Left lobe of liver (tissue), 2 donors: ENCODE measurements at regions not wholly inside any gene's neighbourhood (a gene's known extent, or its start where the extent isn't known, plus 50 kb on each side); places are given as distances from the start of the nearest gene placed in this dataset.
"Not testable (repeated sequence)": the region's sequence is repeated elsewhere in the genome, so short reads cannot be mapped to it uniquely, and the experiment has no call there.

Experiments used
- ATAC-seq: fragments of 200-7000 bp; cut with Tn5 transposase; one replicate; pipeline ENCODE4 v1.9.1; 2020; ENCODE audit warnings: mild to moderate bottlenecking, moderate library complexity
- DNase-seq: peaks from one replicate; pipeline ENCODE4 v3.0.0-alpha.2; 2020; ENCODE audit warnings: low spot score
- donor health status: DM: no; HTN: no; CAD: no; lungs with moderate emphysema.
- donor health status: DM: no; HTN: yes; CAD: no.

DNA sequence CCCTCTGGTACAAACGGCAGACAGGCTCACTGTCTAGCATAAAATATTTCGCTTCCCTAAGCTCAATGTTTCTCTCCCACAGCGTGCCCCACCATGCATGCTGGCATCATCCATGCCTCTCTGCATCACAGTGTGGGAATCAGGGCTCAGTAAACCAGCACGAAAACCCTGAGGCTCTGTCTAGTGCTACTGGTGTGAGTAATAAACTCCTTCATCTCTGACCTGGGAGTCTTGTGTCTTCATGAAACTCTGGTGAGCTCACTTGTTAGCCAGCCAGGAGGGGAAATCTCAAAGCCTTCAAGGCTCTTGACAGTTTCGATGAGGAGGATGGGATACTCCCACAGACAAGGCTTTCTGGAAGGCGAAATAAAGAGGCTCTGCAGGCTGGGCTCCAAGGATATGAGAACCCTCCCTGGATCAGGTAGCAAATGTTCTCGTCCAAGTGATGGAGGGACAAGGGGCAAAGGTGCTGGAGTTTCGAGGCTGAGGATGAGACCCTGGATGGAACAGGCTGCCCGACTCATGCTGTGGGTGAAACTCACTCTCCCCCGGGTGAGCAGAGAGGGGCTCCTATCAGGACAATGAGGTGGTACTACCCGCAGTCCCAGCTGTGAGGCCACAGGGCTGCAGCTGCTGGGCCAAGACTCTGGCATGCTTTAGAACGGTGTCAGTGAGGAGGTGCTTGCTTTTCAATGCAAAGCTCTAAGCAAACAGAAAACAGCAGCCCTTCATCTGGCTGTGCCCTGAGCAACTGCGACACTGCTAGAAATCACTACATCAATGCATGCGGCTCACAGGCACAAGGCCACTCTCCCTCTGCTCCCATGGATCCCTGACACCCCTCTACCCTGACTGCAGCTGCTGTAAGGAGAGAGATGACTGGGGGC, 69.3 kb downstream of the SHANK2 start:
- DNase-seq (peak; percentile 31), ATAC-seq (no peak)

DNA sequence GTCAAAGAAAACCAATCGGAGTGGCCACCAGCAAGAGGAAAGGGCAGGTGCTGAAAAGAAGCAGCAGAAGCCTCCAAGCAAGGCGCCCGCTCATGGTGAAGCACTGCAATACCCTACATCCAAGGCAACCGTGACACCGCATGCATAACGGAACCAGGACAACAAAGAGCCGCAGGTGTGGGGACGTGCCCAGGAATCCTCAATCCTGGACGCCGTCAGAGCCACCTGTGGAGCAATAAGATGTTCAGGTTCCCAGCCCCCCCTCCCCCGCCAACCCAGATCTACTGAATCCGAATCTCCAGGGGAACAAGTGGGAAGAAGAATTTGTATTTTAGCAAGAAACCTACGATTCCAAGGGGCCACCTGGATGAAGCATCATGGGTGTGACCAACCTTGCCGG, 70.8 kb downstream of the SHANK2 start:
- ATAC-seq = no peak
- DNase-seq = peak; percentile 32

DNA sequence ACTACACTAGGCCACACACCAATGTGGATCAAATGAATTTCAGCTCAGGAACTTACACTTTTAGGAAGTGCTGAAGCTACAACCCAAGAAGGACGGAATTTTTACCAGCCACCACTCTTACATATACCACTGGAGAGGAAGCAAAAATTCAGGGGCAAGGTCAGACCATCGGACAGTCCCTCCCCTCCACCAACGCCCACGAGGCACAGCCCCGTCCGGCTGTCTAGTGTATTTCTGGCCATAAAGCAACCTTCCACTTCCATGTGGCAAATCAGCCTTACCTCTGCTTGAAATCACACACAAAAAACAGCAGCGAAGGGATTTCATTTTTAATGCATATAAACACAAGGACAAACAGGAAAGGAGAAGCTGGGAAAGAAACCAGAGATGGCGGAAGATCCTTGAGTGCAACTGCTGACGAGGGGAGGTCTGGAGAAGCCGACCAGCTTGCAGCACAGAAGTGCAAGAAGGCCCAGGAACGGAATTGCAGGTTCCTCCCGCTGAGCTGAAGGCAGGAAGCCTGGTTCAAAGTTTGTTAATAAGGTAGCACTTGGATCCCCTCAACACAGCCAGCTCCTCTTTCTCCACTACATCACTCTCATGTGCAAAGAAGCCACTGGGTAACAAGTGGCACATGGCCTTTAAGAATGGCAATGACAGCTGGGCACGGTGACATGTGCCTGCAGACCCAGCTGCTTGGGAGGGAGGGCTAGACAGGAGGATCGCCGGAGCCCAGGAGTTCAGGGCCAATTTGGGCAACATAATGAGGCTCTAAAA, 71.5 kb downstream of the SHANK2 start:
- no peak for ATAC-seq

DNA sequence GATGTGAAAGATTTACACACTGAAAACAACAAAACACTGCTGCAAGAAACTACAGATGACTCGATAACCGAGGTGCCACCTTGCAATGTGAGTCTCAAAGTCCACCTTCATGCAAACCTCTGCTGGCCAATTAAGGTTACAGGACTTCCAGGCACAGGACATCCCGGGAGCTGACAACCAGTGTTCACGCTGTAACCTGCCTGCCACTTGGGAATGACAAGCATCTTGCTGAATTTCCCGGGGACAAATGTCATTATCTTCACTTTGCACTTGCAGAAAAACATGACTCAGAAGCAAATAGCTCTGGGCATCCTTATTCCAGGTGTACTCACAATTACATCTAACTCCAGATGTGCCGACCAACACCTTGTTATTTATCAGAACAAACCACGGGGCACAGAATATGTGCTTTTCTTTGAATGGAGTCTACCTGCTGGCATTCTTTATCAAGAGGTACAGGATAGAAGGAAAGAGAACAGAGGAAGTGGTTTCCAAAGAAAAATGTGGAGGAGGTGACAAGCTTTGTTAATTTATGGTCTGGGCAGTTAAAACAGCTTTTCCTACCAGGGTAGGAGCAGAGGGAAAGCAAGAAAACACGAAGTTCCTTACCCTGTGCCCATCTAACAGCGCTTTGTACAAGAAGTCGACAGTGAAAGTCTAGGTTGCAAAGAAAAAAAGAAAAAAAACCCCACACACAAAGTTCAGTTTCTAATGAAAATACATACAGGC, 72.3 kb downstream of the SHANK2 start:
- ATAC-seq (peak; percentile 98), DNase-seq (peak; percentile 74)

More for the DNA sequence above, 71.5 kb downstream of the SHANK2 start:
- peak; percentile 29 for DNase-seq

DNA sequence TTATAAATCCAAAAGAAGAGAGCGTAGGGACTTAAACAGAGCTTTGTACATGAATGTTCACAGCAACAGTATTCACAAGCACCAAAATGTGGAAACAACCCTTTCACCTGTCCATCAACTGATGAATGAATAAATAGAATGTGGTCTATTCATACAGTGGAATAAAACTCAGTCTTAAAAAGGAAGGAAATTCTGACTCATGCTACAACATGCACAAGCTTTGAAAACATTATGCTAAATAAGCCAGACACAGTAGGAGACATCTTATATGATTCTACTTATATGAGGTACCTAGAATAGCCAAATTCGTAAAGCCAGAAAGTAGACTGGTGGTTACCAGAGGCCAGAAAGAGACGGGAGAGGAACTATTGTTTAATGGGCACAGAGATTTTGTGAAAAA, 74.3 kb downstream of the SHANK2 start:
- ATAC-seq (no peak), DNase-seq (no peak)

DNA sequence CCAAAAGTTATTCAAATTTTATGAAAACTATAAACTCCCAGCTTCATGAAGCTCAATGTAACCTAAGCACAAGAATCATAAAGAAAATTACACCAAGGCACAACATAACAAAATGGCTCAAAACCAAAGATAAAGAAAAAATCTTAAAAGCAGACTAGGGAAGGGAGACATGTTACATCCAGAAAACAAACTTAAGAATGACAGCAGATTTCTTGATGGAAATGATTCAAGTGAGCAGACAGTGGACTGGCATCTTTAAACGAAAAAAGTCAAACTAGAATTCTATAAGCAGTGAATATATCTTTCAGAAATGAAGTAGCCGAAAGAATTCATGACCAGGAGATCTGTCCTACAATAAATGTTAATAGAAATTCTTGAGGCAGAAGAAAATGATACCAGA, 75.6 kb downstream of the SHANK2 start:
- ATAC-seq (no peak), DNase-seq (no peak)

DNA sequence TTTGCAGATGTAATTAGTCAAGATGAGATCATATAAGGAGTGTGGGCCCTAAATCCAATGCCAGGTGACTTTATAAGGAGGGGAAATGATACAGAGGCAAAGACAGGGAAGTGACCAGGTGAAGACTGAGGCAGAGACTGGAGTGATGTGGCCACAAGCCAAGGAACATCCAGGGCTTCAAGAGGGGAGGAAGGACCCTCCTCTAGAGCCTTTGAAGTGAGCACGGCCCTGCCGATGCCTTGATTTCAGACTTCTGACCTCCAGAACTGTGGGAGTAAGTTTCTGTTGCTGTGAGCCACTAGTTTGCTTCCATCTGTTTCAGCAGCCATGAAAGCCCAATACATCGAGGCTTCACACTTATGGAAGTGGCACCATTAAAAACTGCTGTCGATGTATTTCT, 78.7 kb downstream of the SHANK2 start:
- DNase-seq = peak; percentile 18

DNA sequence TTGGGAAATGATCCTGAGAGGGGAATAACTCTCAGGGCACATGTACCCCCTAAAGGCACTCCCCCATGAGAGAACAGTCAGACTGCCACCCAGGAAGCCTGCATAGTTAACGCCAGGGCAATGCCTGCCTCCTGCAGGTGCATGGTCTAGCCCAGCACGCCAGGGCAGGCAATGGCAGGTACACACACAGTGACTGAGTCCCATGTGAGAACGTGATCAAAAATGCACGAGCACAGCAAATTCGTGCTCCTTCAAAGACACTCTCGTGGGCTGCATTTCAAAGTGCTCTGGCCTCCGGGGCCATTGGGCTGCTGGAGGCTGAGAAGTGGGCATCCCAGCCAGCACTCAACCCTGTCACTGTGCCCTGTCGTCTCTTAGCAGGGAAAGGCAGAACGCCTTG, 79.7 kb downstream of the SHANK2 start:
- peak; percentile 14 for DNase-seq
- no peak for ATAC-seq

More for the DNA sequence above, 78.7 kb downstream of the SHANK2 start:
- no peak for ATAC-seq

DNA sequence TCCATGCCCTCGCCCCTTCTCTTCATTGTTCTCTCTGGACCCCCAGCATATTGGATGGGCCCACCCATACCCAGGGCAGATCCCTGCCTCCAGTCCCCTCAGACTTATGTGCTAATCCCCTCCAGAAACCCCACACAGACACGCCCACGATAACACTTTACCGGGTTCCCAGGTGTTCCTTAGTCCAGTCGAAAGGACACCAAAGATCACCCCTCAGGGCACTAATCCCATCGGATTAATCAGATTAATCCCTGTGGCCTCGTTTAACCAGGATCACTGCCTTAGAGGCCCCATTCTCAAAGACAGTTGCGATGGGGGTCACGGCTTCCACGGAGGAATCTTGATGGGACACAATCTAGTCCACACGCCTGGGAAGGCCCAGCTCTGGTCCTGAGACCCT, 80.8 kb downstream of the SHANK2 start:
- peak; percentile 19 for DNase-seq
- no peak for ATAC-seq

DNA sequence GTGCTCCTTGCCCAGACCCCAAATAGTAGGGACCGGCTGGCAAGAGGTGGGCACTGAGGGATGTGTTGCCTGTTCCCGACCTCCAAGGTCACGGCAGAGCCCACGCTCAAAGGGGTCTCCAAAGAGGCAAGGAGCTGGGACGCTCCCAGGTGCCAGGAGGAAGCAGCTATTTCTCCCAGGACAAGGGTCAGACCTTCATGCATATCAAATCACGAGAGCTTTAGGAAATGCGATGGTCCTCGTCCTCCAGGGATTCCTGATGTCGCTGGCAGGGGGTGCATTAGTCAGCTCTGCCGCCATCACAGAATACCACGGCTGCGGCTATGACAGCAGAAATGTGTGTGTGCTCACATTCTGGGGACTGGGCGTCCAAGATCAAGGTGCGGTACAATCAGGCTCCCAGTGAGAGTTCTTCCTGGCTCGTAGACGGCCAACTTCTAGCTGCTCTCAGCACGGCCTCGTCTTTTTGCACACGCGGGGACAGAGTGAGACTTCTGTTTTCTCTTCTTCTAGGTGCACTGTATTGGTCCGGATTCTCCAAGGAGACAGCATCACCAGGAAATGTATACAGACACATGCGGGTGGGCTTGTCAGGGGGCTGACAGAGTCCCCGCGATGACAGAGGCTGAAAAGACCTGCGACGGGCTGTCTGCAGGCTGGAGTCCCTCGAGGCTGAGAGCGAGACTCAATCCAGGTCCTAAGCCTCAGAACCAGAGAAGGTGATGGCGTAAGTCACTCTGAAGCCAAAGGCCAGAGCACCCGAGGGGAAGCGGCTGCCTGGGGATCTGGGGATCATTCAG, 81.6 kb downstream of the SHANK2 start:
- ATAC-seq (no peak), DNase-seq (peak; percentile 26)

DNA sequence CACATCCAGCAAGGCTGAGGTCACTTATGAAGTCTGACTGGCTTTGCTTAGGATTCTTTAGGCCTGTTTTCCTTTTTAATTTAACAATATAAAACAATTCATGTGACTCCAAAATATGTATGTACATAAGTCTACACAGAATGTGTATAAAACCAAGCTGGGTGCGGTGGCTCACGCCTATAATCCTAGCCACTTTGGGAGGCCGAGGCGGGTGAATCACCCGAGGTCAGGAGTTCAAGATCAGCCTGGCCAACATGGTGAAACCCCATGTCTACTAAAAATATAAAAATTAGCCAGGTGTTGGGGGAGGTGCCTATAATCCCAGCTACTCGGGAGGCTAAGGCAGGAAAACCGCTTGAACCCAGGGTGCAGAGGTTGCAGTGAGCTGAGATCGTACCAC, 83.1 kb downstream of the SHANK2 start:
- DNase-seq (peak; percentile 14), ATAC-seq (no peak)

DNA sequence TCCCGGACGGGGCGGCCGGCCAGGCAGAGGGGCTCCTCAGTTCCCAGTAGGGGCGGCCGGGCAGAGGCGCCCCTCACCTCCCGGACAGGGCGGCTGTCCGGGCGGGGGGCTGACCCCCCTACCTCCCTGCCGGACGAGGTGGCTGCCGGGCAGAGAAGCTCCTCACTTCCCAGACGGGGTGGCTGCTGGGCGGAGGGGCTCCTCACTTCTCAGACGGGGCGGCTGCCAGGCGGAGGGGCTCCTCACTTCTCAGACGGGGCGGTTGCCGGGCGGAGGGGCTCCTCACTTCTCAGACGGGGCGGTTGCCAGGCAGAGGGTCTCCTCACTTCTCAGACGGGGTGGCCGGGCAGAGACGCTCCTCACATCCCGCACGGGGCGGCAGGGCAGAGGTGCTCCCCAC, 84.6 kb downstream of the SHANK2 start:
- not testable (repeated sequence) for ATAC-seq

DNA sequence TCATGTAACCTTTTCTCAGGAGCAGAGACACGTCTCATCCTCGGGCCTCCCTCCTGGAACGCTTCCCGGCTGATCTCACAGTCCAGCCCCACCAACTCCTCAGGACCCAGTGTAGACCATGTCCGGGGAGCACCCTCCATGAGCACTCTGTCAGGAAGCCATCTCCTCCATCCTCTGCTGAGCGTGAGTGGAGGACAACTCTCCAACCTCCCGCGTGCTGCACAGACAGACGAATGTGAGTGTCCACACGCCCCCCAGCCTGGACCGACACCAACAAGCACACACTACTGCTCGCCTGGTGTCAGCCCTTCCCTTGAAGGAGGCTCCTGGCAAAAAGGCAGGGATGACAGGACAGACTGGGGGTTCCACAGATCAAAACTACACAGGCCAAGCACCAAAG, 86.6 kb downstream of the SHANK2 start:
- ATAC-seq = no peak
- DNase-seq = no peak

More for the DNA sequence above, 84.6 kb downstream of the SHANK2 start:
- not testable (repeated sequence) for DNase-seq

DNA sequence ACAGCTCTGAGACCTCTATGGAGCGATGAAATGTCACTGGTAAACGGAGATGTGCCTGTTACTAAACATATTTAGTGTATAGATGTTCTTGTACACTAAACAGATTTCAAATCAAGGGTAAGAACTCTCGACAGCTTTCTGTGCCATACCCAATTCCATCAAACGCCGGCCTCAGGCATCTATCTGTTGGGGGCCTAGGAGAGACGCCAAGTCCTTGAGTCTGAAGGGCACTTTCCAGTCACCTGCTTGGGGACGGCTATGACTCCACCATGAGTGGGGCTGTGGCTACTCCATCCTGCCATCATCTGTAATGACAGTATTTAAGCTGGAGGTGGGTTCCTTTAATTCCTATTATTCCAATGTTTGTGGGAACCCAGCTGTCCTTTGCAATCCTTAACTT, 87.8 kb downstream of the SHANK2 start:
- no peak for ATAC-seq
- DNase-seq = no peak

DNA sequence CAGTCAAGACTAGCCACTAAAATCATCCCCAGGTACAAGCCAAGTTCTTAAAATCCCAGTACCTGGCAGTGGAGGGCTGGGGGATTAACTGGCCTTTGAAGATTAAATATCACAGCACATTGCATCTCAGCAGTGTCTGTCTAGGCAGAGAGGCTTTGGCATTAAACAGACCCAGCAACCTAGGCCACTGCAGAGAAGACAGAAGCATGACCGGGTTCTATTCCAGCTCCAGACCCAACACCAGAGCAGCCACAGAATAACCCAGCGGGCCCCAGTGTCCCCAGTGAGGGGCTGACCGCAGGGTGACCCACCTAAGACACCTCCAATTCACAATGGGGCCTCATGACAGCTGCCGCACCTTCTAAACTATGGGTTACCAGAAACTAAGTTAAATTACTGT, 88.2 kb downstream of the SHANK2 start:
- ATAC-seq = no peak
- no peak for DNase-seq

DNA sequence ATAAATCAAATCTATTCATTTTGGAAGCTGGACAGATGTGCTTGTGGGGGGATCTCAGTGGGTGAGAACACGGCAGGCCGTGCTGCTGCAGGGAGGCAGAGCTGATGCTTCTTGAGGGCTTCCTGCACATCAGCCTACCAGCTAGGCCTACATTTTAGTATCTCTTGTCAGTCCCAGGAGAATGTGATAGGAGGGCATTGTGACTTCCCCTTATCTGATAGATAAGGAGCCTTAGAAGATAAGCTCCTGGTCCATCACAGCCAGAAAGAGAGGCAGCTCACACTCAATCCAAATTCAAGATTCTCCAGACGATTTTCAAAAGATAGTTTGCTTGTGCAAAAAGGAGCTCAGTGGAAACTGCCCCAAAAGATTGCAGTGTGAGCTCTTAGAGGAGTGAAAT, 89.0 kb downstream of the SHANK2 start:
- DNase-seq = no peak

DNA sequence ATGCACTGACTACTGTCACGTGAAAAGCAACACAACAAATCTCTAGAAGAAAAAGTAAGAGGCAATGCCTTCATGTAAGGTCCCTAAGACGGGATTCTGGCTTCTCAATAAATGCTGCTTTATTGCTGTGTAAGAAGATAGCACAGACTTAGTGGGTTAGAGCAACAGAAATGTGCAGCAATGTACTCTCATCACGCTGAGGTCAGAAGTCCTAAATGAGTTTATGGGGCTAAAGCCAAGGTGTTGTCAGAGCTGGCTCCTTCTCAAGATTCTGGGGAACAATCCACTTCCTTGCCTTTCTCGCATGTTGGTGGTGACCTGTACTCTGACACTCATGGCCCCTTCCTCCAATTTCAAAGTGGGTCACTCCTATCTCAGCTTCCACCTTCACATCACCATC, 93.4 kb downstream of the SHANK2 start:
- DNase-seq = peak; percentile 49
- peak; percentile 76 for ATAC-seq

More for the DNA sequence above, 89.0 kb downstream of the SHANK2 start:
- ATAC-seq = no peak

DNA sequence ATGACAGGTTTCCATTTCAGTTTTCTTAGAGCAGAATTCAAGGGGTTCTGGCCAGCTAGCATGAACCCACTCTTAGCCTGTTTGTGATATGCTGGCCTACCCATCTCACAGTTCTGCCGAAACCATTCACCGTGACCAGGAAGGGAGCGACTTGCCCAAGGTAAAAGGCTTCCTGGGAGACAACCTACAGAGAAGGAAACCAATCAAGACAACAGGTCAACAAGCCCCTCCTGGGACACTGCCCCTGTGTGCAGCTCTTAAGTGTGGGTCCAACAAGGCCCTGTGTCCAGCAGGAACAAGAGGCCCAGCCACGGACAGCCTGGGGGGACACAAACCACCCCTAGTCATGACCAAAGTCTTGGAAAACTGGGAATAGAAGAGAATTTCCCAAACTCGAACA, 94.7 kb downstream of the SHANK2 start:
- peak; percentile 19 for DNase-seq
- ATAC-seq = not testable (repeated sequence)

DNA sequence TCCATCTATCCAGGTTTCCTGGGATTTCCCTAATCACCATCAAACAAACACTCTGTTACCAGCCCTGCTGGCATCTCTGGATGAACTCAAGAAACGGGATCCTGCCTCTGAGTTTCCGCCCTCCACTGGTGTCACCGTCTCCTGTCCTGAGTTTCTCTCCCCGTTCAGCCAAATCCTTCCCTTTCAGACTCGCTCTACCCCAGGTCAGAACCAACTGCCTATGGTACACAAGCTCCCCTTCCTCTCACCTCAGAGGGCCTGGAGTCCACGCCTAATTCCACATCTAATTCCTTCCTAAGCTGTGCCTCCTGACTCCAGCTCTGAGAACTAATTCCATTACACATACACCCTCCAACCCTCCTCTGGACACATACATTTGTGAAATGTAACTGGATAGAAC, 96.1 kb downstream of the SHANK2 start:
- DNase-seq (peak; percentile 7), ATAC-seq (no peak)

DNA sequence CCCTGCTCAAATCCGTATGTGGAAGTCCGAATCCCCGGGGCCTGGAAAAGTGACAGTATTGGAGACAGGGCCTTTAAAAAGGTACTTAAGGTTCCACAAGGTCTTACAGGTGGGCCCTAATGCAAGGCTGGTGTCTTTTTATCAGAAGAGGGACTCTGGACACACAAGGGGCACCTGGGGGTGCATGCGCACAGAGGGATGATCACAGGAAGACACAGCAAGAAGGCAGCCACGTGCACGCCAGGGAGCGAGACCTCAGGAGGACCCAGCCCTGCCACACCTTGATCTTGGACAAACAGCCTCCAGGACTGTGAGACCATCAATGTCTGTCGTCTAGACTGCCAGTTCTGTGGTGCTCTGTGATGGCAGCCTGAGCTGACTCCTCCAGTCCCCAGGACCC, 96.5 kb downstream of the SHANK2 start:
- ATAC-seq (no peak), DNase-seq (peak; percentile 34)
